Activated T-cell treated with anti-CD3 and anti-CD28 coated beads, Interleukin-2, amount 50 U/mL, for 24 hours (primary cell): ENCODE measurements at regions not wholly inside any gene's neighbourhood (a gene's known extent, or its start where the extent isn't known, plus 50 kb on each side); places are given as distances from the start of the nearest gene placed in this dataset.
"Not testable (repeated sequence)": the region's sequence is repeated elsewhere in the genome, so short reads cannot be mapped to it uniquely, and the experiment has no call there.

Experiments
- DNase-seq: peaks from one replicate; pipeline ENCODE4 v3.0.0-alpha.2; 2020
- H3K27ac Mint-ChIP-seq: 2 replicates; pipeline ENCODE4 v1.8.0; 2020; ENCODE audit warnings: mild to moderate bottlenecking, mixed read lengths
- H3K27me3 Mint-ChIP-seq: 2 replicates; pipeline ENCODE4 v1.8.0; 2020; ENCODE audit warnings: mixed read lengths
- H3K36me3 Mint-ChIP-seq: 2 replicates; pipeline ENCODE4 v1.8.0; 2020; ENCODE audit warnings: low read depth, mixed read lengths
- H3K4me1 Mint-ChIP-seq: 2 replicates; pipeline ENCODE4 v1.8.0; 2020; ENCODE audit warnings: low read depth, mixed read lengths
- H3K4me3 Mint-ChIP-seq: 2 replicates; pipeline ENCODE4 v1.8.0; 2020; ENCODE audit warnings: mild to moderate bottlenecking, moderate library complexity, mixed read lengths
- H3K9me3 Mint-ChIP-seq: 2 replicates; pipeline ENCODE4 v1.8.0; 2020; ENCODE audit warnings: mixed read lengths

DNA sequence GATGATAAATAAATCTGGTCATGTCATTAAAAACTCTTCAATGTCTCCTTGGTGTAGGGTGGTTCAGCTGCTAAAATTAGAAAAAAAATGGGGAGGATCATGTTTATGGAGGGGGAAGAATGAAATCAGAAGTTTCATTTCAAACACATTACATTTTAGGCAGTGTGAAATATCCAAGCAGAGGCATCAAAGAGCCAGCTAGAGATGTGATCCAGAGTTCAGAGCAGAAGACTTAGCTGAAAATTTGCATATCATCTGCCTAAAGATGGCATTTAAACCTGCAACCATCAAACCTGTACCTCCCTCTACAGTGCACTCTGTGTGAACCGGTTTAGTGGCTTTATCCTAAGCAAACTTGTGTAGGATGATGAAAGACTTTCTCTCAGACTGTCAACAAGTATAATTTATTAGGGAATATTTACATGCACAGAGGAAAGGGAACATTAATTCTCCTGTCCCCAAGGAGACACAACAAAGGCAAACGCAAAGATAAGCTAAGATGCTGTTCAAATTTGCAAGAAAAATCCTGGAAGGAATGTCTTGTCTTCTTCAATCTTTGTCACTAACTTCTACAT, 84.8 kb upstream of the PLEKHG1 start:
- DNase-seq, result no peak
- Mint-ChIP-seq H3K36me3 (no peaks in the 10 kb centered on the region), H3K27me3 (peaks cover 17% of the 10 kb centered on the region), H3K27ac (no peak overlapping the region), H3K4me3 (no peak overlapping the region), H3K4me1 (no peaks in the 10 kb centered on the region), H3K9me3 (no peaks in the 10 kb centered on the region)

DNA sequence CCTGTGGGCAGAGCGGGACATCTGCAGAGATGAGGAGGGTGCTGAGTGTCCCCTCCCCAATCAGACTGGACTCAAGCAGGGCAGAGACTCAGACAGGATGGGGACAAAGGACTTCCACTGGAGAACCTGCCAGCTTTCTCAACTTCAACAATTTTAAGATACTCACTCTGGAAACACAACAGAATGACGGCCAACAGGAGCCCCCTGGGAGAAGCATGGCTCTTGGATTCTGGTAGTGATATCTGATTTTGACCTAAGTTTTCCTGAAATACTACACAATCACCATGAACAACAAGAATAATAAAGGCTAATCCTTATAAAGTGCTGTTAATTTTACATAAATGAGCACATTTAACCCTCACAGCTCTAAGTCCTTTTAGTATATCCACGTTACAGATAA, 83.5 kb upstream of the PLEKHG1 start:
- Mint-ChIP-seq H3K4me1 (no peaks in the 10 kb centered on the region), H3K9me3 (no peaks in the 10 kb centered on the region), H3K4me3 (no peak overlapping the region), H3K27me3 (peaks cover 17% of the 10 kb centered on the region), H3K36me3 (no peaks in the 10 kb centered on the region), H3K27ac (no peak overlapping the region)
- DNase-seq, result no peak

DNA sequence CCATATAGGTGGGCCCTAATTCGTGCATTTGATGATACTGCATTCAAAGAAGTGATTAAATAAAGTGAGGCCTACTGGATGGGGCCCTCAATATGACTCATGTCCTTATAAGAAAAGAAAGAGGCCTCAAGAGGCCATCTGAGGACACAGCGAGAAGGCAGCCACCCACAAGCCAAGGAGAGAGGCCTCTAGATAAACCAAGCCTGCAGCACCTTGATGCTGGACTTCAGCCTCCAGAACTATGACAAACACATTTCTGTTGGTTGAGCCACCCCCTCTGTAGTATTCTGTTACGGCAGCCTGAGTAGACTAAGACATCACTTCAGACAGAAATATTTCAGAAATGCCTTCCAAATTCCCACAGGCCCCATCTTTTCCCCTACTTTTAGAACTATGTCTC, 82.5 kb upstream of the PLEKHG1 start:
- DNase-seq, result no peak
- H3K9me3 Mint-ChIP-seq, result no peaks in the 10 kb centered on the region

DNA sequence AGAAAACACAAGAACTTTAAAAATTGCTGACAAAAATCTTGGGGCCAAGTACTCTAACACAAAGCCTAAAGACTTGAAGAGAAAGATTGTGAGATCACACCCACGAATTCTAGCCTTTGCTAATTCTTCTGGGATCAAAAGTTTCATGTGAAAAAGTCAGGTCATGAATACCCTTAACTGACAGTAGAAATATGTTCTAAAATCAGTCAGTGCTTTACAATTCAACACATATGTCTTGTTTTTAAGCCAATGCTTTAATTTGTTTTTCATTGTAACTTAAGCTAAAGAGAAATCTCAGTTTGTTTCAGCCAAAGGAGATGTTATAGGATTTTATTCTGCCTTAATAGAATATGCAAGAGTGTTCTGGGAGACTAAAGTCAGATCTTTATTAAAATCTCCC, 78.2 kb upstream of the PLEKHG1 start:
- H3K9me3 Mint-ChIP-seq, result no peaks in the 10 kb centered on the region

More for the DNA sequence above, 82.5 kb upstream of the PLEKHG1 start:
- no peak overlapping the region for H3K27ac Mint-ChIP-seq
- H3K4me3 Mint-ChIP-seq, result no peak overlapping the region
- no peaks in the 10 kb centered on the region for H3K36me3 Mint-ChIP-seq
- H3K27me3 Mint-ChIP-seq, result peaks cover 10% of the 10 kb centered on the region
- H3K4me1 Mint-ChIP-seq, result no peaks in the 10 kb centered on the region

DNA sequence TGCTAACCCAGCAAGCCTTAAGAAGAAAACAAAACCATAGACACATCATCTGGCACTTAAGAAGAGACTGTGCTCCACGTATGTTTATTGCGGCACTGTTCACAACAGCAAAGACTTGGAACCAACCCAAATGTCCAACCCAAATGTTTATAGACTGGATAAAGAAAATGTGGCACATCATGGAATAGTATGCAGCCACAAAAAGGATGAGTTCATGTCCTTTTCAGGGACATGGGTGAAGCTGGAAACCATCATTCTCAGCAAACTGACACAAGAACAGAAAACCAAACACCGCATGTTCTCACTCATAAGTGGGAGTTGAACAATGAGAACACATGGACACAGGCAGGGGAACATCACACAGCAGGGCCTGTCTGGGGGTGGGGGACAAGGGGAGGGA, 76.5 kb upstream of the PLEKHG1 start:
- not testable (repeated sequence) for H3K27ac Mint-ChIP-seq, H3K27me3 Mint-ChIP-seq, H3K4me1 Mint-ChIP-seq, DNase-seq, H3K36me3 Mint-ChIP-seq, H3K4me3 Mint-ChIP-seq, H3K9me3 Mint-ChIP-seq

More for the DNA sequence above, 78.2 kb upstream of the PLEKHG1 start:
- Mint-ChIP-seq H3K27me3 (no peaks in the 10 kb centered on the region), H3K4me1 (no peaks in the 10 kb centered on the region), H3K4me3 (no peak overlapping the region), H3K27ac (no peak overlapping the region), H3K36me3 (no peaks in the 10 kb centered on the region)
- no peak for DNase-seq

DNA sequence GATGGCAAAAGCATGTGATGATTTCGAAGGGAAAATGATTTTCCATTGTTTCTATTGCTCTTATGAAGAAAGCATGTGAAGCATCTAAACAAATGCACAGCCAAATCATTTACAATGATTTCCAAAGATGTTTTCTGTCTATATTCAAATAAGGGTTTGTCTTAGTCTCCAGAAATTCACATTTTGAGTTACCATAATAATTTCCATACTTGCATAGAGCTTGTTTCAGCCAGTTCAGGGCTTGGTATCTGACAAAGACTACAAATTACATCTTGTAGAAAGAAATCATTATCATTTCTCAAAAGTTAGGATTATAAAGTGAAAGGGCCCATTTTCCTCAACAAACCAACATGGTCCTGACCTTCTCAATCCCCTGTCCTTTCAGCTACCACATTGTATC, 74.4 kb upstream of the PLEKHG1 start:
- no peak overlapping the region for H3K4me3 Mint-ChIP-seq
- H3K36me3 Mint-ChIP-seq, result no peaks in the 10 kb centered on the region
- no peak for DNase-seq
- H3K27me3 Mint-ChIP-seq, result peaks cover 6% of the 10 kb centered on the region
- no peak overlapping the region for H3K27ac Mint-ChIP-seq
- no peaks in the 10 kb centered on the region for H3K4me1 Mint-ChIP-seq
- H3K9me3 Mint-ChIP-seq, result no peaks in the 10 kb centered on the region

DNA sequence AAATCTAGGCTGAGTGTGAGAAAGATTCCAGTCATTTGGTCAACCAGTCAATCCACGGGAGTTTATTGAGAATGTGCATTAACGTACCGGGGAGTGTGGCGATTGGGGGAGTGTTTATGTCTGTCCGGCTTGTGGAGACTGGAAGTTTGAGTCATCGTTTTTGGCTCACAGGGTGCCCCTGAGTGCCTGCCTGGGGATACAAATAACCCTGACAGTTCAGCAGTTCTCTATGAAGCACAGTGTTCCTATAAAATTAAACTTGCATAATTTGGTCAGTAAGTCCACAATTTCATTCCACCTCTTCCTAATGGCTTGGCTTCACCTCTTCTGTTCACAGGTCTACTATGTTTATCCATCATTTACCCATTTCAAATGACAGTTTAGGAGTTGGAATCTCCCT, 72.6 kb upstream of the PLEKHG1 start:
- Mint-ChIP-seq H3K4me1 (no peaks in the 10 kb centered on the region), H3K27ac (no peak overlapping the region), H3K36me3 (no peaks in the 10 kb centered on the region), H3K27me3 (peaks cover 6% of the 10 kb centered on the region), H3K4me3 (no peak overlapping the region), H3K9me3 (no peaks in the 10 kb centered on the region)
- DNase-seq, result no peak

DNA sequence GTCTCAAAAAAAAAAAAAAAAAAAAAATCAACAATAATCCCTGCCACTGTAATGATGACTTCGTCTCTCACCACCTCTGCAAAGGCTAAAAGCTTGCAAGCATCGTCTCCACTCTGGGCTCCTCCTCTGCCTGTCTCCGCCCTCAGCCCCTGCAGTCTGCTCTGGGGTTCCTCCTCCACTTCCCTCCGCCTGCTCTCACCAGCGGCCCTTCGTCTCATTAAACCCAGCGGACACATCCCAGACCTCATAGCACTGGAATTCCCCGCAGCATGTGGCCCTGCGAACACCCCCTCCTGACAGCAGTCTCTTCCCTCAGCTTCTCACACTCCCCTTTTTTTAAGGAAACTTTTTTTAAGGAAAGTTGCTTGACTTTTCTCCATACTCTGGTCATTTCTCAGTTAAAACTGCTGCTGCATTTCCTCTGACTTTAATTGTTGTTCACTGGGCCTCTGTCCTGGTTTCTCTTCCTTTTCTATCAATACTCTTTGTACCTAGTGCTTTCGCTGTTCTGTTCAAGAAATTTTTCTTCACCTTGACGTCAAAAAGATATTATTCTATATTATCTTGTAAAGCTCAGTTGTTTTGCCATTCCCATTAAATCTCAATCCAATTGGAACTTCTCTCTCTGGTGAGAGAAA, 70.9 kb upstream of the PLEKHG1 start:
- Mint-ChIP-seq H3K36me3 (no peaks in the 10 kb centered on the region), H3K9me3 (no peaks in the 10 kb centered on the region), H3K4me1 (no peaks in the 10 kb centered on the region), H3K4me3 (no peak overlapping the region), H3K27ac (no peak overlapping the region), H3K27me3 (peaks cover 6% of the 10 kb centered on the region)
- DNase-seq, result no peak

DNA sequence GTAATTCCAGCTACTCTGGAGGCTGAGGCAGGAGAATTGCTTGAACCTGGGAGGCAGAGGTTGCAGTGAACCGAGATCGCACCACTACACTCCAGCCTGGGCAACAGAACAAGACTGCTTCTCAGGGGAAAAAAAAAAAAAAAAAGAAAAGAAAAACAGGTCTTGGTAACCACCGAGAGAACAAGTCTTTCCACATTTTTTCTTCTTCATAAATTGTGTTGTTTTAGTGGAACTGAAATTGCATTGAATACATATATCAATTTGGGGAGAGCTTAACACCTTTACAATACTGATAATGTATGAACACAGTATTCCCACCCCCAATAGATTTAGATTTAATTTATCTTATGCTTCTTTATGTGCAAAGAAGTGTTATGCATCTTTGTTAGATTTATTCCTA, 70.0 kb upstream of the PLEKHG1 start:
- H3K27me3 Mint-ChIP-seq, result peaks cover 9% of the 10 kb centered on the region
- no peaks in the 10 kb centered on the region for H3K4me1 Mint-ChIP-seq
- no peak for DNase-seq
- H3K36me3 Mint-ChIP-seq, result no peaks in the 10 kb centered on the region
- no peak overlapping the region for H3K4me3 Mint-ChIP-seq
- no peaks in the 10 kb centered on the region for H3K9me3 Mint-ChIP-seq
- H3K27ac Mint-ChIP-seq, result no peak overlapping the region

DNA sequence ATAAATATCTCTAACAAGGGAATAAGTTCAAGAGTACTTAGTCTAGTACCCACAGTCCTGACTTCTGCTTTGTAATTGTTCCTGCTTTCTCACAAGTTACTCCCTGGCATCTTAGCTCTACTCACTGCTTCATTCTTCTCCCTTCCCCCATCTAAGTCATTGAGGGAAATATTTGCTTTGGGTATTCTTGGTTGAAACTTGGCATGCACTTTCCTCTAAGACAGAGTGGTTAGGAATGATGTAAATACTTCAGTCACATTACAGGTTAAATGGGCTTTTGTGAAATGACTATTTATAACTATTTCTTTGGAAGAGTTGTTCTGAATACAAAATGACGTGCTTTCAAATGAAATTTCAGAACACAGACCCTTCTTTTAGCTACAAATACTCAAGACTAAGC, 67.7 kb upstream of the PLEKHG1 start:
- Mint-ChIP-seq H3K4me3 (no peak overlapping the region), H3K27ac (no peak overlapping the region), H3K9me3 (no peaks in the 10 kb centered on the region), H3K36me3 (no peaks in the 10 kb centered on the region), H3K27me3 (peaks cover 15% of the 10 kb centered on the region), H3K4me1 (no peaks in the 10 kb centered on the region)
- no peak for DNase-seq

DNA sequence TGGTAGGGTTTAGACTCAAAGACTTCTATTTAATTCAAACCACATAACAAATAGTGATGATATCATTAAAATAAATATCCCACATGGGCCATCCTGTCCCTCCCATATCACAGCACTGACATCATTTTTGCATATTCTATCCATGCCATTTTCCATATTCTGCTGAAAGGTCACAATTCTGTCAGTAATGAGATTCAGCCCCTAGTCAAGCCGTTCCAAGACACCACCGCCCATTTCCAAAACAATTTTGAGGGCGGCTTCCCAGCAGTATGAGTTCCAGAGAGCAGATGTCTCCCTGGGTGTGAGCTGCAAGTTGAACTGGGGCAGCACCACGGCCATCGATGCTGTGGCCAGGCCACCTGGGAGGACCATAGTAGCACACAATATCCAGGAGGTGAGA, 65.1 kb upstream of the PLEKHG1 start:
- H3K27ac Mint-ChIP-seq, result no peak overlapping the region
- peaks cover 14% of the 10 kb centered on the region for H3K27me3 Mint-ChIP-seq
- no peak overlapping the region for H3K4me3 Mint-ChIP-seq
- no peak for DNase-seq
- no peaks in the 10 kb centered on the region for H3K36me3 Mint-ChIP-seq
- peaks cover 2% of the 10 kb centered on the region for H3K4me1 Mint-ChIP-seq
- no peaks in the 10 kb centered on the region for H3K9me3 Mint-ChIP-seq

DNA sequence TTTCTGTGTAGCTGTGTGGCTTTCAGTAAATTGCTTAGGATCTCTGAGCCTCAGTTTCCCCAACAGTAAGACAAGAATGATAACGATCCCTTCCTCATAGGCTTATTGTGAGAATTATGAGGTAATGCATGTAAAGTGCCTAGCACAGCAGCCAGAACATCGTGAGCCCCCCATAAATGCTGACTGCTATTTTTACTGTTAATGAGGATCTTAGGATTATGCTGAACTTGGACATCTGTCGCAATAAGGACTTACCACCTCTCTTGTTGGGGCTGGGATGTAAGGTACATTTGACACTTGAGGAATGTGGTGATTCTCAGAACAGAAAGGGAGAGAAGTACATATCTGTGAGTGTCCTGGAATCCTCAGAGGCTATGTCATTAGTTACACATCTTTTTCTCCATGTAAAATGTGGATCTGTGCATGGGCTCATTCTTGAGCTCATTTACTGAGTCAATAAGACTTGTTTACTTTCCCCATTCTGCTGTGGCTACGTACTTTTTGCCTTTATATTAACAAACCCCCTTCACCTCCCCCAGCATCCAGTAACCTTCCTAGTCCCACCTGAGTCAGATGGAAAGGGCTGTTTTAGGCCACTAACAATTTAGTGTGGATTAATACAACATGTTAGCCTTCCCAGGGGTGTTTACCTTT, 64.4 kb upstream of the PLEKHG1 start:
- H3K27ac Mint-ChIP-seq, result no peak overlapping the region
- H3K9me3 Mint-ChIP-seq, result no peaks in the 10 kb centered on the region
- peaks cover 18% of the 10 kb centered on the region for H3K27me3 Mint-ChIP-seq
- no peak overlapping the region for H3K4me3 Mint-ChIP-seq
- H3K4me1 Mint-ChIP-seq, result peaks cover 4% of the 10 kb centered on the region
- no peak for DNase-seq
- no peaks in the 10 kb centered on the region for H3K36me3 Mint-ChIP-seq

DNA sequence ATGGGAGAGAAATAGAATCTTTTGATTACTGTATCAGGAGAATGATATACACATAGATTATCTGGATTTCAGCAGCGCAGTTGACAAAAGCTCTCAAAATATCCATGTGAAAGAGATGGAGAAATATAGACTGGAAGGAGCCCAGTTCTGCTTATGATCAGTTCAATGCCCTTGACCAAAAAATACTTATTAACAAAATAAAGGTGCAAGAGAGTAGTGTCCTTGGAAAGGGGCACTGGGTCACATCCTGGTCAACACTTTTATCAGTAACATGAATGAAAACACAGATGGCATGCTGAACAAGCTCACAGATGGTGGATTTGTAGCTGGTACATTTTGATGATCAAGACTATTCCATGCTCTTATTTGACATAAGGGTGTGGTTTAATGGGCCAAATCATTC, 63.9 kb upstream of the PLEKHG1 start:
- no peaks in the 10 kb centered on the region for H3K9me3 Mint-ChIP-seq
- peaks cover 4% of the 10 kb centered on the region for H3K4me1 Mint-ChIP-seq
- H3K36me3 Mint-ChIP-seq, result no peaks in the 10 kb centered on the region
- H3K27me3 Mint-ChIP-seq, result peaks cover 22% of the 10 kb centered on the region
- DNase-seq, result no peak
- H3K4me3 Mint-ChIP-seq, result no peak overlapping the region
- H3K27ac Mint-ChIP-seq, result no peak overlapping the region

DNA sequence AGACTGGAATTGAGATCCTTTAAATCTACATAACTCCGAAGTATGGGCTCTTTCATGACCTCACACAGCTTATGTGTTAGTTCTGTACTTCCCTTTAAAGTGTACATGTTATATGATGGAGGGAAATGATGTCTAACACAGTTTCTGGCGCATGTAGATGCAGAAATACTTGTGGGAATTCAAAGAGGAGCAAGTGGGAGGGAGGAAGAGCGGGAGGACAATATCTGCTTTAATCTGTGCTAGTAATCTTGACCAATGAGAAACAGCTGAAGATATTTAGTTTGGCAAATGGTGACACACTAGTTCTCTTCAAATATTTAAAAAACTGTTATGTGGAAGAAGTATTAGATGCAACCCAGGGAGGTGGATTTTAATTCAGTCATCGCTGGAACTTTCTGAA, 62.9 kb upstream of the PLEKHG1 start:
- no peaks in the 10 kb centered on the region for H3K9me3 Mint-ChIP-seq
- no peaks in the 10 kb centered on the region for H3K36me3 Mint-ChIP-seq
- DNase-seq, result no peak
- peaks cover 4% of the 10 kb centered on the region for H3K4me1 Mint-ChIP-seq
- no peak overlapping the region for H3K27ac Mint-ChIP-seq
- H3K4me3 Mint-ChIP-seq, result no peak overlapping the region
- peaks cover 22% of the 10 kb centered on the region for H3K27me3 Mint-ChIP-seq

DNA sequence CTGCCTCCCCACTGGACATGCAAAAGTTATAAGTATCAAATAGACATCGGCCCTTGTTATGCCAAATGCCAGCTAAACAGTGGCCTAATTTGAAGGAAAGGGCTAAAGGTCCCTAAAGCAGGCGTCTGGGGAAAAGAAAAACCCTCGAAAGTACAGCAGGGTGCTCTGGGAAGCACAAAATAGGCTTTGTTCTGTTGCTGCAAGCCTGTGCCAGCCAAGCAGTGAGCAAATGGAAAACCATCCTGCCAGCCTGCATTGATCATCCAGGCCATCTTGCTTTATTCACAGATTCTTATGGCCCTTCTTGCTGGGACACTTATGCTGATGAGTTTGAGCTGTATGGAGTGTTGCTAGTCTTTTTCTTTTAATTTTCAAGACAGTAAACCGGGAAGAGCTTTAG, 62.2 kb upstream of the PLEKHG1 start:
- H3K4me3 Mint-ChIP-seq, result no peak overlapping the region

More for the DNA sequence above, 62.2 kb upstream of the PLEKHG1 start:
- H3K36me3 Mint-ChIP-seq, result no peaks in the 10 kb centered on the region
- H3K9me3 Mint-ChIP-seq, result no peaks in the 10 kb centered on the region
- DNase-seq, result no peak
- H3K27me3 Mint-ChIP-seq, result peaks cover 22% of the 10 kb centered on the region
- no peak overlapping the region for H3K27ac Mint-ChIP-seq
- peaks cover 4% of the 10 kb centered on the region for H3K4me1 Mint-ChIP-seq
